DMS114 treated with DMSO at 0.1 percent for 48 hours (cell line): ENCODE measurements at regions not wholly inside any gene's neighbourhood (a gene's known extent, or its start where the extent isn't known, plus 50 kb on each side); places are given as distances from the start of the nearest gene placed in this dataset.
A peak's percentile ranks its signal among the peaks of the same experiment; 100 is the strongest.
"Not testable (repeated sequence)": the region's sequence is repeated elsewhere in the genome, so short reads cannot be mapped to it uniquely, and the experiment has no call there.

Experiments
- DNase-seq: peaks from one replicate; lab custom pipeline; 2025; ENCODE audit not compliant: unreplicated experiment; lab: John Stamatoyannopoulos, UW

- no peak for DNase-seq
Measured at GRCh38 chr10:81722399-81722798, 152.6 kb upstream of the NRG3 start.

- DNase-seq: no peak
Measured at GRCh38 chr10:81724431-81724830, 150.6 kb upstream of the NRG3 start.

GRCh38 chr10:81725851-81726250 is 149.1 kb upstream of the NRG3 start:
- no peak for DNase-seq

- no peak for DNase-seq
Measured at GRCh38 chr10:81728692-81729091, 146.3 kb upstream of the NRG3 start.

GRCh38 chr10:81730891-81731290 is 144.1 kb upstream of the NRG3 start:
- no peak for DNase-seq

DNA sequence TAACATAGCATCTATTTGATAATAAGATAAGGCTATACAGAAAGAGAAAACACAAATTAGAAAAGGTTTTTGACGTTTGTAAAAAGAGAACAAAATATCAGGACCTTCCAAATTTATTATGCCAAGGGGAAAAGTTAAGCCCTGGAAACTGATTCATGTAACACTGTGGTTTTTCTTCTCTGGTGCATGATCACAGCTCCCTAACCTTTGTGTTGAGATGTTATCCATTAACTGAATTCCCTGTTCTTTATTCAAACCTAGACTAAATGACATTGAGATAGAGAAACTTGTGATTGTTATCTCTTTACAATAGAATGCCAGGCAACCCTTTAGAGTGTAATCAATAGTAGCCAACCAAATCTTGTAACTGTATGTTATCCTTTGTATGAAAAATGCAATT is 141.5 kb upstream of the NRG3 start:
- no peak for DNase-seq

- not testable (repeated sequence) for DNase-seq
Measured at GRCh38 chr10:81735167-81735566, 139.8 kb upstream of the NRG3 start.

- DNase-seq: no peak
Measured at GRCh38 chr10:81759111-81759510, 115.9 kb upstream of the NRG3 start.

DNA sequence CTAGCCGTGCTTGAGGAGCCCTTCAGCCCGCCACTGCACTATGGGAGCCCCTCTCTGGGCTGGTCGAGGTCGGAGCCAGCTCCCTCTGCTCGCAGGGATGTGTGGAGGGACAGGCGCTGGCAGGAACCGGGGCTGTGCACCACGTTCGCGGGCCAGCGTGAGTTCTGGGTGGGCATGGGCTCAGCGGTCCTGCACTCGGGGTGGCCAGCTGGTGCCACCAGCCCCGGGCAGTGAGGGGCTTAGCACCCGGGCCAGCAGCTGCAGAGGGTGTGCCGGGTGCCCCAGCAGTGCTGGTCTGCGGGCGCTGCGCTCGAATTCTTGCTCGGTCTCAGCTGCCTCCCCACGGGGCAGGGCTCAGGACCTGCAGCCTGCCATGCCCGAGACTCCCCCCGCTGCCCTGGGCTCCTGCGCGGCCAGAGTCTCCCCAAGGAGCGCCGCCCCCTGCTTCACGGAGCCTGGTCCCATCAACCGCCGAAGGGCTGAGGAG is 90.8 kb upstream of the NRG3 start:
- no peak for DNase-seq

DNA sequence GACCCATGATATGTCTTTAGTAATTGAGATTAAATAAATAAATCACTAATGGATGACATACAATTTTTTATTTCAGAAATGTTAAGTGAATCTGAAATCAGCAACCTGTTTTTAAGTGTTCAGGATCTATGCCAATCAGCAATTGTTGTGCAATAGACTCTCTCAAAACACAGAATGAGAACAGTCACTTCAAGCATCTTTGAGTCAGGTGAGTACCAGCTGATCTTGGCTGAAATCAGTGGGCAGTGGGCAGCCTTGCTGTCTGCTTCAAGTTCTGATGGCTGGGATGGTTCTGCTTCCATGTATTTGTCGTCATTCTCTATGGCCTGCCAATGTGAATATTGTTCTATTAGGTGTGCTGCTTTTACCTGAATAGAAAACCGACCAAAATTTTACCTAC is 82.3 kb upstream of the NRG3 start:
- no peak for DNase-seq

DNA sequence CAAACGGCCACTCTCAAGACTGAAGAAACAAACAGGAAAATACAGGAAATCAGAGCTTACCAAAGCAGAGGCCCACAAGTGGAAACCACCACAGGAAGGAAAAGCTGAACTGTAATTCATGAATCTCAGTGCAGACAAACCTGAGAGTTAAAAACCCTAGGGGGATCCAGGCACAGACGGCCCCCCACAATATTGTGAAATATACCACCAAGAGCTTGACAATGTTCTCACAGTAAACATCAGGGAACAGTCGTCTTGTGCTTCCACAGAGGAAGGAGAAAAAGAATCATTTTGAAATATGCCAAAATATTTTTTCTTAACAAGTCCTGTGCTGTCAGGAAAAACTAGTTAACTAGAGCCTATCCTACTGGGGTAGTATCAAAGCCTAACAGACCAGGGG is 68.2 kb upstream of the NRG3 start:
- DNase-seq: no peak

- no peak for DNase-seq
Measured at GRCh38 chr10:81814842-81815241, 60.2 kb upstream of the NRG3 start.

DNA sequence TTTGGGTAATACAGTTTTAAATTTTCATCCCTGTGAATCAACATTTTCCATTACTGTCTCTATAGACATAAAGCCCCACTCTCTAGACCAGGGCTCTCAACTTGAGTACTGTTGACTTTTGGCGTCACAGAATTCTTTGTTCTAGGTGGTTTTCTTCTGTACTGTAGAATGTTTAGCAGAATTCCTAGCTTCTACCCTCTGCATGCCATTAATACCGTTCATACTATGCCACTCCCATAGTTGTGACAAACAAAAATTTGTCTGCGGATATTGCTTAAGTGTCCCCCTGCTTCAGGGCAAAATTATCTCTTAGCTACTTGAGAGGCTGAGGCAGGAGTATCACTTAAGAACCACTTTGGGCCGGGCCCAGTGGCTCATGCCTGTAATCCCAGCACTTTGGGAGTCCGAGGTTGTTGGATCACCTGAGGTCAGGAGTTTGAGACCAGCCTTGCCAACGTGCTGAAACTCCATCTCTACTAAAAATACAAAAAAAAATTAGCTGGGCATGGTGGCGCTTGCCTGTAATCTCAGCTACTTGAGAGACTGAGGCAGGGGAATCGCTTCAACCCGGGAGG is 57.3 kb upstream of the NRG3 start:
- no peak for DNase-seq

- DNase-seq: peak; percentile 35
Measured at GRCh38 chr10:81820418-81820817, 54.6 kb upstream of the NRG3 start.
